ENCODE measurements at regions not wholly inside any gene's neighbourhood (a gene's known extent, or its start where the extent isn't known, plus 50 kb on each side); places are given as distances from the start of the nearest gene placed in this dataset.
"Not testable (repeated sequence)": the region's sequence is repeated elsewhere in the genome, so short reads cannot be mapped to it uniquely, and the experiment has no call there.

GRCh38 chr7:86148501-86148900, 495.2 kb upstream of the GRM3 start:
- peaks cover 11 to 14% of the 10 kb centered on the region in 2 donors for H3K9me3 Mint-ChIP-seq
- no peaks in the 10 kb centered on the region for H3K36me3 Mint-ChIP-seq (ENCODE audit: insufficient read depth)
- no peak for DNase-seq
- no peak for ATAC-seq (replicated peaks)
- no peaks in the 10 kb centered on the region for H3K4me1 Mint-ChIP-seq (ENCODE audit: low read depth in 2 of 2)
- H3K27ac Mint-ChIP-seq, result no peak overlapping the region
- H3K27me3 Mint-ChIP-seq, result no peaks in the 10 kb centered on the region
- no peak overlapping the region for H3K4me3 Mint-ChIP-seq

GRCh38 chr7:86137343-86137742, 506.4 kb upstream of the GRM3 start:
- H3K4me1 Mint-ChIP-seq (ENCODE audit: low read depth in 2 of 2), result no peaks in the 10 kb centered on the region
- H3K36me3 Mint-ChIP-seq (ENCODE audit: insufficient read depth), result no peaks in the 10 kb centered on the region

GRCh38 chr7:86130268-86130667, 513.4 kb upstream of the GRM3 start:
- Mint-ChIP-seq H3K27ac (no peak overlapping the region), H3K36me3 (ENCODE audit: insufficient read depth) (no peaks in the 10 kb centered on the region), H3K27me3 (no peaks in the 10 kb centered on the region), H3K4me1 (ENCODE audit: low read depth in 2 of 2) (no peaks in the 10 kb centered on the region), H3K4me3 (no peak overlapping the region), H3K9me3 (peaks cover 3 to 11% of the 10 kb centered on the region in 2 donors)
- no peak for ATAC-seq (replicated peaks)
- no peak for DNase-seq

More at GRCh38 chr7:86137343-86137742, 506.4 kb upstream of the GRM3 start:
- Mint-ChIP-seq H3K4me3 (no peak overlapping the region), H3K27me3 (no peaks in the 10 kb centered on the region), H3K27ac (no peak overlapping the region), H3K9me3 (peaks cover 2 to 6% of the 10 kb centered on the region in 2 donors)
- no peak for ATAC-seq (replicated peaks)
- no peak for DNase-seq

GRCh38 chr7:86123476-86123875, 520.2 kb upstream of the GRM3 start:
- no peak for ATAC-seq (replicated peaks)
- DNase-seq, result no peak
- Mint-ChIP-seq H3K9me3 (peaks cover 1 to 6% of the 10 kb centered on the region in 2 donors), H3K4me1 (ENCODE audit: low read depth in 2 of 2) (no peaks in the 10 kb centered on the region), H3K36me3 (ENCODE audit: insufficient read depth) (no peaks in the 10 kb centered on the region), H3K27me3 (no peaks in the 10 kb centered on the region), H3K4me3 (no peak overlapping the region), H3K27ac (no peak overlapping the region)

- Mint-ChIP-seq H3K4me1 (ENCODE audit: low read depth in 2 of 2) (no peaks in the 10 kb centered on the region), H3K27ac (no peak overlapping the region), H3K9me3 (peaks cover 9 to 24% of the 10 kb centered on the region in 2 donors), H3K27me3 (no peaks in the 10 kb centered on the region), H3K36me3 (ENCODE audit: insufficient read depth) (no peaks in the 10 kb centered on the region), H3K4me3 (no peak overlapping the region)
- no peak for ATAC-seq (replicated peaks)
- no peak for DNase-seq
Observed at GRCh38 chr7:86094166-86094669, 549.5 kb upstream of the GRM3 start.

GRCh38 chr7:86091369-86091768, 552.3 kb upstream of the GRM3 start:
- H3K4me1 Mint-ChIP-seq (ENCODE audit: low read depth in 2 of 2), result no peaks in the 10 kb centered on the region
- no peak overlapping the region for H3K4me3 Mint-ChIP-seq
- H3K27me3 Mint-ChIP-seq, result no peaks in the 10 kb centered on the region
- no peak overlapping the region for H3K27ac Mint-ChIP-seq
- DNase-seq (no peak), ATAC-seq (replicated peaks) (no peak)
- H3K36me3 Mint-ChIP-seq (ENCODE audit: insufficient read depth), result peaks cover 4% of the 10 kb centered on the region
- peaks cover 7 to 35% of the 10 kb centered on the region in 2 donors for H3K9me3 Mint-ChIP-seq

GRCh38 chr7:86089455-86089854, 554.3 kb upstream of the GRM3 start:
- Mint-ChIP-seq H3K9me3 (peaks cover 10 to 27% of the 10 kb centered on the region in 2 donors), H3K4me1 (ENCODE audit: low read depth in 2 of 2) (no peaks in the 10 kb centered on the region), H3K27ac (no peak overlapping the region), H3K36me3 (ENCODE audit: insufficient read depth) (peaks cover 4% of the 10 kb centered on the region), H3K27me3 (no peaks in the 10 kb centered on the region), H3K4me3 (no peak overlapping the region)
- DNase-seq (no peak), ATAC-seq (replicated peaks) (no peak)

GRCh38 chr7:86064572-86064971, 579.1 kb upstream of the GRM3 start:
- not testable (repeated sequence) for H3K4me1 Mint-ChIP-seq (ENCODE audit: low read depth in 2 of 2); H3K4me3 Mint-ChIP-seq; H3K36me3 Mint-ChIP-seq (ENCODE audit: insufficient read depth); H3K27ac Mint-ChIP-seq; ATAC-seq (replicated peaks); H3K27me3 Mint-ChIP-seq; DNase-seq
- peaks cover 8 to 14% of the 10 kb centered on the region in 2 donors for H3K9me3 Mint-ChIP-seq

GRCh38 chr7:86058649-86059048, 585.1 kb upstream of the GRM3 start:
- no peak for DNase-seq
- Mint-ChIP-seq H3K9me3 (peaks cover 9 to 31% of the 10 kb centered on the region in 2 donors), H3K27ac (no peak overlapping the region), H3K27me3 (no peaks in the 10 kb centered on the region), H3K36me3 (ENCODE audit: insufficient read depth) (no peaks in the 10 kb centered on the region), H3K4me3 (no peak overlapping the region), H3K4me1 (ENCODE audit: low read depth in 2 of 2) (no peaks in the 10 kb centered on the region)
- no peak for ATAC-seq (replicated peaks)

GRCh38 chr7:86050918-86051317, 592.8 kb upstream of the GRM3 start:
- Mint-ChIP-seq H3K27me3 (no peaks in the 10 kb centered on the region), H3K36me3 (ENCODE audit: insufficient read depth) (no peaks in the 10 kb centered on the region), H3K4me3 (no peak overlapping the region), H3K9me3 (peaks cover 11 to 29% of the 10 kb centered on the region in 2 donors), H3K4me1 (ENCODE audit: low read depth in 2 of 2) (no peaks in the 10 kb centered on the region), H3K27ac (no peak overlapping the region)
- DNase-seq (no peak), ATAC-seq (replicated peaks) (no peak)

GRCh38 chr7:86049910-86050309, 593.8 kb upstream of the GRM3 start:
- H3K4me1 Mint-ChIP-seq (ENCODE audit: low read depth in 2 of 2), result no peaks in the 10 kb centered on the region
- H3K27ac Mint-ChIP-seq, result no peak overlapping the region
- DNase-seq (no peak), ATAC-seq (replicated peaks) (no peak)
- H3K27me3 Mint-ChIP-seq, result no peaks in the 10 kb centered on the region
- H3K36me3 Mint-ChIP-seq (ENCODE audit: insufficient read depth), result no peaks in the 10 kb centered on the region
- H3K9me3 Mint-ChIP-seq, result peaks cover 11 to 28% of the 10 kb centered on the region in 2 donors
- no peak overlapping the region for H3K4me3 Mint-ChIP-seq

- peaks cover 13 to 16% of the 10 kb centered on the region in 2 donors for H3K9me3 Mint-ChIP-seq
- not testable (repeated sequence) for ATAC-seq (replicated peaks); H3K4me1 Mint-ChIP-seq (ENCODE audit: low read depth in 2 of 2); H3K4me3 Mint-ChIP-seq; H3K27ac Mint-ChIP-seq; H3K27me3 Mint-ChIP-seq; DNase-seq; H3K36me3 Mint-ChIP-seq (ENCODE audit: insufficient read depth)
Observed at GRCh38 chr7:86045197-86045596, 598.5 kb upstream of the GRM3 start.

GRCh38 chr7:86025807-86026206, 617.9 kb upstream of the GRM3 start:
- no peak overlapping the region for H3K27ac Mint-ChIP-seq
- ATAC-seq (replicated peaks) (no peak), DNase-seq (no peak)
- no peaks in the 10 kb centered on the region for H3K4me1 Mint-ChIP-seq (ENCODE audit: low read depth in 2 of 2)
- H3K27me3 Mint-ChIP-seq, result no peaks in the 10 kb centered on the region
- H3K36me3 Mint-ChIP-seq (ENCODE audit: insufficient read depth), result no peaks in the 10 kb centered on the region
- H3K4me3 Mint-ChIP-seq, result no peak overlapping the region
- peaks cover 2 to 12% of the 10 kb centered on the region in 2 donors for H3K9me3 Mint-ChIP-seq

GRCh38 chr7:86013662-86014061, 630.0 kb upstream of the GRM3 start:
- no peak overlapping the region for H3K4me3 Mint-ChIP-seq
- no peak overlapping the region for H3K27ac Mint-ChIP-seq
- H3K4me1 Mint-ChIP-seq (ENCODE audit: low read depth in 2 of 2), result no peaks in the 10 kb centered on the region
- no peaks in the 10 kb centered on the region for H3K27me3 Mint-ChIP-seq
- DNase-seq, result no peak
- H3K9me3 Mint-ChIP-seq, result peaks cover 0 to 9% of the 10 kb centered on the region in 2 donors
- ATAC-seq (replicated peaks), result no peak
- H3K36me3 Mint-ChIP-seq (ENCODE audit: insufficient read depth), result no peaks in the 10 kb centered on the region

GRCh38 chr7:86012971-86013370, 630.7 kb upstream of the GRM3 start:
- ATAC-seq (replicated peaks) (no peak), DNase-seq (no peak)
- no peak overlapping the region for H3K4me3 Mint-ChIP-seq
- H3K4me1 Mint-ChIP-seq (ENCODE audit: low read depth in 2 of 2), result no peaks in the 10 kb centered on the region
- peaks cover 0 to 9% of the 10 kb centered on the region in 2 donors for H3K9me3 Mint-ChIP-seq
- H3K27me3 Mint-ChIP-seq, result no peaks in the 10 kb centered on the region
- H3K36me3 Mint-ChIP-seq (ENCODE audit: insufficient read depth), result no peaks in the 10 kb centered on the region
- H3K27ac Mint-ChIP-seq, result no peak overlapping the region
